ENCODE measurements at regions not wholly inside any gene's neighbourhood (a gene's known extent, or its start where the extent isn't known, plus 50 kb on each side); places are given as distances from the start of the nearest gene placed in this dataset.

DNA sequence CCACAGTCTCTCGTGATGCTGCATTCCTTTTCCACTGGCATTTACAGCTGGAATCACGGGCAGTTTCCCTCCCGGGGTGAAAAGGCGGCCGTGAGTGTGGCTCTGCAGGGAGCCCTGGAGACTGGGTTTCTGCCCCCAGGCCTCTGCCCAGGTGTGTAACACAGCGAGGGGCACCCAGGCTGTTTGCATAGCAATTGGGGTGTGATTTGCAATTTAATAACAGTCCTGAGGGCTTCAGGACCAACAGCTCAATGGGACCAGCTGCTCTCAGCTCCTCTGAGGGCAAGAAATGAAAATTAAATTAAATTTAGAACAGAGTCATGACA lies 99.0 kb upstream of the SHOX start:
- peaks cover 5% of the 10 kb centered on the region for H3K9me3 ChIP-seq (ENCODE audit: insufficient read depth, low read depth, low read length)
- no peak overlapping the region for H2AFZ ChIP-seq (ENCODE audit: low read depth, low read length)
- no peak overlapping the region for H3K9ac ChIP-seq (ENCODE audit: low read length)
- Mint-ChIP-seq H3K4me1 (ENCODE audit: low read depth, unreplicated experiment) (no peaks in the 10 kb centered on the region), H3K36me3 (ENCODE audit: low read depth, unreplicated experiment) (no peaks in the 10 kb centered on the region), H3K9me3 (ENCODE audit: unreplicated experiment) (peaks cover 18% of the 10 kb centered on the region), H3K4me3 (ENCODE audit: unreplicated experiment) (no peak overlapping the region), H3K27ac (ENCODE audit: unreplicated experiment) (no peak overlapping the region), H3K27me3 (ENCODE audit: low read depth, unreplicated experiment) (no peaks in the 10 kb centered on the region)
- no peak for DNase-seq (ENCODE audit: low read depth)
- no peak overlapping the region for H3K4me3 ChIP-seq (ENCODE audit: insufficient read depth, low read depth, low read length)
- H3K79me2 ChIP-seq (ENCODE audit: insufficient read depth, low read length), result no peaks in the 10 kb centered on the region
- no peaks in the 10 kb centered on the region for H4K20me1 ChIP-seq (ENCODE audit: insufficient read depth, low read length)
- TF ChIP-seq EZH2 (IDR thresholded peaks at IDR 0.05; ENCODE audit: insufficient read depth, low read length), result no peak
- TF ChIP-seq, protein P1, sequence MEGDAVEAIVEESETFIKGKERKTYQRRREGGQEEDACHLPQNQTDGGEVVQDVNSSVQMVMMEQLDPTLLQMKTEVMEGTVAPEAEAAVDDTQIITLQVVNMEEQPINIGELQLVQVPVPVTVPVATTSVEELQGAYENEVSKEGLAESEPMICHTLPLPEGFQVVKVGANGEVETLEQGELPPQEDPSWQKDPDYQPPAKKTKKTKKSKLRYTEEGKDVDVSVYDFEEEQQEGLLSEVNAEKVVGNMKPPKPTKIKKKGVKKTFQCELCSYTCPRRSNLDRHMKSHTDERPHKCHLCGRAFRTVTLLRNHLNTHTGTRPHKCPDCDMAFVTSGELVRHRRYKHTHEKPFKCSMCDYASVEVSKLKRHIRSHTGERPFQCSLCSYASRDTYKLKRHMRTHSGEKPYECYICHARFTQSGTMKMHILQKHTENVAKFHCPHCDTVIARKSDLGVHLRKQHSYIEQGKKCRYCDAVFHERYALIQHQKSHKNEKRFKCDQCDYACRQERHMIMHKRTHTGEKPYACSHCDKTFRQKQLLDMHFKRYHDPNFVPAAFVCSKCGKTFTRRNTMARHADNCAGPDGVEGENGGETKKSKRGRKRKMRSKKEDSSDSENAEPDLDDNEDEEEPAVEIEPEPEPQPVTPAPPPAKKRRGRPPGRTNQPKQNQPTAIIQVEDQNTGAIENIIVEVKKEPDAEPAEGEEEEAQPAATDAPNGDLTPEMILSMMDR (IDR thresholded peaks at IDR 0.05; ENCODE audit: insufficient read depth, low read depth, low read length), result no peak
- no peaks in the 10 kb centered on the region for H3K36me3 ChIP-seq (ENCODE audit: insufficient read depth, low read length)
- H3K4me1 ChIP-seq (ENCODE audit: insufficient read depth, low read length), result no peaks in the 10 kb centered on the region
- H3K27me3 ChIP-seq (ENCODE audit: insufficient read depth, low read length), result no peaks in the 10 kb centered on the region
- FAIRE-seq, result no peak
- no peak overlapping the region for H3K27ac ChIP-seq (ENCODE audit: low read depth, low read length)
- no peak overlapping the region for H3K4me2 ChIP-seq (ENCODE audit: low read length)

DNA sequence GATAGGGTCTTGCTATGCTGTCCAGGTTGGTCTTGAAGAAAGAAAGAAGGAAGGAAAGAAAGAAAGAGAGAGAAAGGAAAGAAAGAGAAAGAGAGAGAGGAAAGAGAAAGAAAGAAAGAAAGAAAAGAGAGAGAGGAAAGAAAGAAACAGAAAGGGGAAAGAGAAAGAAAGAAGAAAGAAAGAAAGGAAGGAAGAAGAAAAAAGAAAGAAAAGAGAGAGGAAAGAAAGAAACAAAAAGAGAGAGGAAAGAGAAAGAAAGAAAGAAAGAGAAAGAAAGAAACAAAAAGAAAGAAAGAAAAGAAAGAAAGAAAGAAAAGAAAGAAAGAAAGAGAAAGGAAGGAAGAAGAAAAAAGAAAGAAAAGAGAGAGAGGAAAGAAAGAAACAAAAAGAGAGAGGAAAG lies 95.8 kb upstream of the SHOX start:
- Mint-ChIP-seq H3K27ac (ENCODE audit: unreplicated experiment) (no peak overlapping the region), H3K4me3 (ENCODE audit: unreplicated experiment) (no peak overlapping the region), H3K9me3 (ENCODE audit: unreplicated experiment) (peaks cover 11% of the 10 kb centered on the region), H3K4me1 (ENCODE audit: low read depth, unreplicated experiment) (no peaks in the 10 kb centered on the region), H3K36me3 (ENCODE audit: low read depth, unreplicated experiment) (no peaks in the 10 kb centered on the region), H3K27me3 (ENCODE audit: low read depth, unreplicated experiment) (no peaks in the 10 kb centered on the region)
- H3K36me3 ChIP-seq (ENCODE audit: insufficient read depth, low read length), result no peaks in the 10 kb centered on the region
- no peak overlapping the region for H2AFZ ChIP-seq (ENCODE audit: low read depth, low read length)
- no peaks in the 10 kb centered on the region for H3K4me1 ChIP-seq (ENCODE audit: insufficient read depth, low read length)
- no peaks in the 10 kb centered on the region for H3K79me2 ChIP-seq (ENCODE audit: insufficient read depth, low read length)
- TF ChIP-seq EZH2 (IDR thresholded peaks at IDR 0.05; ENCODE audit: insufficient read depth, low read length), result no peak
- TF ChIP-seq, protein P1 (IDR thresholded peaks at IDR 0.05; ENCODE audit: insufficient read depth, low read depth, low read length), result no peak
- no peaks in the 10 kb centered on the region for H4K20me1 ChIP-seq (ENCODE audit: insufficient read depth, low read length)
- DNase-seq (ENCODE audit: low read depth), result no peak
- no peaks in the 10 kb centered on the region for H3K27me3 ChIP-seq (ENCODE audit: insufficient read depth, low read length)
- peaks cover 5% of the 10 kb centered on the region for H3K9me3 ChIP-seq (ENCODE audit: insufficient read depth, low read depth, low read length)
- no peak overlapping the region for H3K4me3 ChIP-seq (ENCODE audit: insufficient read depth, low read depth, low read length)
- no peak overlapping the region for H3K4me2 ChIP-seq (ENCODE audit: low read length)
- FAIRE-seq, result no peak
- H3K27ac ChIP-seq (ENCODE audit: low read depth, low read length), result no peak overlapping the region
- H3K9ac ChIP-seq (ENCODE audit: low read length), result no peak overlapping the region

DNA sequence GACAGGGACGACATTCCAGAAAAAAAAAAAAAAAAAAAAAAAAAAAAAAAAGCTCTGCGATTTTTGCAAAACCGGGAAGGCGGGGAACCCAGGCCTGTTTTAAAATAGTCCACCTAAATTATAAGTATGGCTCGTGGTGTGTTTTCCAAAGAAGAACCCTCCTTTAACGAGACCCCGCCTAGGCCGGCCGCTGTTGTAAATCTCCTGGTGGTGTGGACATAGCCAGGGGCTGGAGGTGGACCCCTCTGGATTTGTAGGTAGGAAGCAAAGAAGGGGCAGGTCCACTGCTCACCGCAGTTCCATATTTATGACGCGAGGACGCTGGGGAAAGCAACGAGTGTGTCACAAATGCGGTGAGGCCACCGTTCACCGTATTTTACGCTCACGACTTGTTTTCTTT lies 94.0 kb upstream of the SHOX start:
- no peak overlapping the region for H3K4me2 ChIP-seq (ENCODE audit: low read length)
- no peak overlapping the region for H2AFZ ChIP-seq (ENCODE audit: low read depth, low read length)
- H3K9ac ChIP-seq (ENCODE audit: low read length), result no peak overlapping the region
- Mint-ChIP-seq H3K27ac (ENCODE audit: unreplicated experiment) (no peak overlapping the region), H3K27me3 (ENCODE audit: low read depth, unreplicated experiment) (no peaks in the 10 kb centered on the region), H3K36me3 (ENCODE audit: low read depth, unreplicated experiment) (no peaks in the 10 kb centered on the region), H3K9me3 (ENCODE audit: unreplicated experiment) (peaks cover 9% of the 10 kb centered on the region), H3K4me1 (ENCODE audit: low read depth, unreplicated experiment) (no peaks in the 10 kb centered on the region), H3K4me3 (ENCODE audit: unreplicated experiment) (no peak overlapping the region)
- no peaks in the 10 kb centered on the region for H4K20me1 ChIP-seq (ENCODE audit: insufficient read depth, low read length)
- TF ChIP-seq EZH2 (IDR thresholded peaks at IDR 0.05; ENCODE audit: insufficient read depth, low read length), result no peak
- TF ChIP-seq, protein P1 (IDR thresholded peaks at IDR 0.05; ENCODE audit: insufficient read depth, low read depth, low read length), result no peak
- H3K27me3 ChIP-seq (ENCODE audit: insufficient read depth, low read length), result no peaks in the 10 kb centered on the region
- no peak for DNase-seq (ENCODE audit: low read depth)
- H3K4me1 ChIP-seq (ENCODE audit: insufficient read depth, low read length), result no peaks in the 10 kb centered on the region
- no peaks in the 10 kb centered on the region for H3K36me3 ChIP-seq (ENCODE audit: insufficient read depth, low read length)
- H3K9me3 ChIP-seq (ENCODE audit: insufficient read depth, low read depth, low read length), result peaks cover 3% of the 10 kb centered on the region
- FAIRE-seq, result no peak
- no peaks in the 10 kb centered on the region for H3K79me2 ChIP-seq (ENCODE audit: insufficient read depth, low read length)
- H3K4me3 ChIP-seq (ENCODE audit: insufficient read depth, low read depth, low read length), result no peak overlapping the region
- H3K27ac ChIP-seq (ENCODE audit: low read depth, low read length), result no peak overlapping the region

Measured in astrocyte (in vitro differentiated cells and primary cell).